ENCODE measurements at regions not wholly inside any gene's neighbourhood (a gene's known extent, or its start where the extent isn't known, plus 50 kb on each side); places are given as distances from the start of the nearest gene placed in this dataset.

DNA sequence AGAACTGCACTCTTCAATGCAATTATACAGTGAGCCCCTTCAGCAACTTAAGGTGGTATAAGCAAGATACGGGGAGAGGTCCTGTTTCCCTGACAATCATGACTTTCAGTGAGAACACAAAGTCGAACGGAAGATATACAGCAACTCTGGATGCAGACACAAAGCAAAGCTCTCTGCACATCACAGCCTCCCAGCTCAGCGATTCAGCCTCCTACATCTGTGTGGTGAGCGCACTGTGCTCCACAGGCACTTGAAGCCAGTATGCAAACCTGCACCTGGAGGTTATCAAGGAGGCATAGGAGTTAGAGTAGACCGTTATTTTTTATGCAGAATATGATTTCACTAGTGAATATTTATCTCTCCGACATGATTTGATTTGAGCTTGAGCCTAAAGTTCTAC lies 152.2 kb upstream of the OR4E1 start:
- TF ChIP-seq, protein P1, sequence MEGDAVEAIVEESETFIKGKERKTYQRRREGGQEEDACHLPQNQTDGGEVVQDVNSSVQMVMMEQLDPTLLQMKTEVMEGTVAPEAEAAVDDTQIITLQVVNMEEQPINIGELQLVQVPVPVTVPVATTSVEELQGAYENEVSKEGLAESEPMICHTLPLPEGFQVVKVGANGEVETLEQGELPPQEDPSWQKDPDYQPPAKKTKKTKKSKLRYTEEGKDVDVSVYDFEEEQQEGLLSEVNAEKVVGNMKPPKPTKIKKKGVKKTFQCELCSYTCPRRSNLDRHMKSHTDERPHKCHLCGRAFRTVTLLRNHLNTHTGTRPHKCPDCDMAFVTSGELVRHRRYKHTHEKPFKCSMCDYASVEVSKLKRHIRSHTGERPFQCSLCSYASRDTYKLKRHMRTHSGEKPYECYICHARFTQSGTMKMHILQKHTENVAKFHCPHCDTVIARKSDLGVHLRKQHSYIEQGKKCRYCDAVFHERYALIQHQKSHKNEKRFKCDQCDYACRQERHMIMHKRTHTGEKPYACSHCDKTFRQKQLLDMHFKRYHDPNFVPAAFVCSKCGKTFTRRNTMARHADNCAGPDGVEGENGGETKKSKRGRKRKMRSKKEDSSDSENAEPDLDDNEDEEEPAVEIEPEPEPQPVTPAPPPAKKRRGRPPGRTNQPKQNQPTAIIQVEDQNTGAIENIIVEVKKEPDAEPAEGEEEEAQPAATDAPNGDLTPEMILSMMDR (IDR thresholded peaks at IDR 0.05): no peak
- TF ChIP-seq, protein P2, sequence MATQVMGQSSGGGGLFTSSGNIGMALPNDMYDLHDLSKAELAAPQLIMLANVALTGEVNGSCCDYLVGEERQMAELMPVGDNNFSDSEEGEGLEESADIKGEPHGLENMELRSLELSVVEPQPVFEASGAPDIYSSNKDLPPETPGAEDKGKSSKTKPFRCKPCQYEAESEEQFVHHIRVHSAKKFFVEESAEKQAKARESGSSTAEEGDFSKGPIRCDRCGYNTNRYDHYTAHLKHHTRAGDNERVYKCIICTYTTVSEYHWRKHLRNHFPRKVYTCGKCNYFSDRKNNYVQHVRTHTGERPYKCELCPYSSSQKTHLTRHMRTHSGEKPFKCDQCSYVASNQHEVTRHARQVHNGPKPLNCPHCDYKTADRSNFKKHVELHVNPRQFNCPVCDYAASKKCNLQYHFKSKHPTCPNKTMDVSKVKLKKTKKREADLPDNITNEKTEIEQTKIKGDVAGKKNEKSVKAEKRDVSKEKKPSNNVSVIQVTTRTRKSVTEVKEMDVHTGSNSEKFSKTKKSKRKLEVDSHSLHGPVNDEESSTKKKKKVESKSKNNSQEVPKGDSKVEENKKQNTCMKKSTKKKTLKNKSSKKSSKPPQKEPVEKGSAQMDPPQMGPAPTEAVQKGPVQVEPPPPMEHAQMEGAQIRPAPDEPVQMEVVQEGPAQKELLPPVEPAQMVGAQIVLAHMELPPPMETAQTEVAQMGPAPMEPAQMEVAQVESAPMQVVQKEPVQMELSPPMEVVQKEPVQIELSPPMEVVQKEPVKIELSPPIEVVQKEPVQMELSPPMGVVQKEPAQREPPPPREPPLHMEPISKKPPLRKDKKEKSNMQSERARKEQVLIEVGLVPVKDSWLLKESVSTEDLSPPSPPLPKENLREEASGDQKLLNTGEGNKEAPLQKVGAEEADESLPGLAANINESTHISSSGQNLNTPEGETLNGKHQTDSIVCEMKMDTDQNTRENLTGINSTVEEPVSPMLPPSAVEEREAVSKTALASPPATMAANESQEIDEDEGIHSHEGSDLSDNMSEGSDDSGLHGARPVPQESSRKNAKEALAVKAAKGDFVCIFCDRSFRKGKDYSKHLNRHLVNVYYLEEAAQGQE (IDR thresholded peaks at IDR 0.05; ENCODE audit: insufficient read depth in 1 of 2, low read depth in 2 of 2, low read length in 1 of 2): no peak
- TF ChIP-seq POLR2AphosphoS5 (IDR thresholded peaks at IDR 0.05; ENCODE audit: low read depth, low read length) (no peak), SIN3A (IDR thresholded peaks at IDR 0.05; ENCODE audit: borderline replicate concordance, insufficient read depth, low read depth, low read length) (no peak)
